G401 (cell line): ENCODE measurements at regions not wholly inside any gene's neighbourhood (a gene's known extent, or its start where the extent isn't known, plus 50 kb on each side); places are given as distances from the start of the nearest gene placed in this dataset.

Experiments used
- DNase-seq: peaks from one replicate; pipeline ENCODE4 v3.0.0-alpha.2; 2015; ENCODE audit warnings: low spot score
- in situ Hi-C: cut with HindIII; loops from 2 replicates; pipeline ENCODE4 v1.10.0; 2016; ENCODE audit warnings: low sequenced_read_pairs, mixed read lengths

- in situ Hi-C loops, result no loop called here
Measured at GRCh38 chr14:22071006-22071405, 397.4 kb upstream of the OR4E1 start.

GRCh38 chr14:22070119-22070982 lies 396.7 kb upstream of the OR4E1 start:
- DNase-seq, result no peak
- in situ Hi-C loops, result no loop called here

More at GRCh38 chr14:22071006-22071405, 397.4 kb upstream of the OR4E1 start:
- DNase-seq, result no peak

GRCh38 chr14:22065347-22065746 lies 391.7 kb upstream of the OR4E1 start:
- in situ Hi-C loops, result no loop called here
- DNase-seq, result no peak

GRCh38 chr14:22059201-22059600 lies 385.6 kb upstream of the OR4E1 start:
- in situ Hi-C loops, result no loop called here
- DNase-seq, result no peak

- no peak for DNase-seq
- in situ Hi-C loops, result no loop called here
Measured at GRCh38 chr14:22052795-22053194, 379.2 kb upstream of the OR4E1 start.

- peak; percentile 5 for DNase-seq
- in situ Hi-C loops, result no loop called here
Measured at GRCh38 chr14:22047115-22047514, 373.5 kb upstream of the OR4E1 start.

GRCh38 chr14:22046063-22046462 lies 372.4 kb upstream of the OR4E1 start:
- in situ Hi-C loops, result no loop called here
- DNase-seq, result no peak

- in situ Hi-C loops, result no loop called here
Measured at GRCh38 chr14:22044193-22044592, 370.6 kb upstream of the OR4E1 start.

GRCh38 chr14:22040781-22041125 lies 367.1 kb upstream of the OR4E1 start:
- in situ Hi-C loops, result no loop called here
- no peak for DNase-seq

More at GRCh38 chr14:22044193-22044592, 370.6 kb upstream of the OR4E1 start:
- no peak for DNase-seq

GRCh38 chr14:22039938-22040780 lies 366.5 kb upstream of the OR4E1 start:
- in situ Hi-C loops, result no loop called here

GRCh38 chr14:22036541-22037239 lies 363.1 kb upstream of the OR4E1 start:
- in situ Hi-C loops, result no loop called here
- DNase-seq, result no peak

More at GRCh38 chr14:22039938-22040780, 366.5 kb upstream of the OR4E1 start:
- no peak for DNase-seq

- in situ Hi-C loops, result no loop called here
Measured at GRCh38 chr14:22026527-22026926, 352.9 kb upstream of the OR4E1 start.

GRCh38 chr14:22025879-22026278 lies 352.3 kb upstream of the OR4E1 start:
- no peak for DNase-seq
- in situ Hi-C loops, result no loop called here

More at GRCh38 chr14:22026527-22026926, 352.9 kb upstream of the OR4E1 start:
- DNase-seq, result no peak

GRCh38 chr14:22024137-22024536 lies 350.5 kb upstream of the OR4E1 start:
- in situ Hi-C loops, result no loop called here
- DNase-seq, result no peak

GRCh38 chr14:22018890-22019289 lies 345.3 kb upstream of the OR4E1 start:
- no peak for DNase-seq
- in situ Hi-C loops, result no loop called here

GRCh38 chr14:22012452-22012851 lies 338.8 kb upstream of the OR4E1 start:
- in situ Hi-C loops, result no loop called here
- no peak for DNase-seq

GRCh38 chr14:22011253-22011642 lies 337.6 kb upstream of the OR4E1 start:
- in situ Hi-C loops, result no loop called here
- no peak for DNase-seq

GRCh38 chr14:22010545-22011252 lies 337.1 kb upstream of the OR4E1 start:
- no peak for DNase-seq
- in situ Hi-C loops, result no loop called here

- DNase-seq, result no peak
- in situ Hi-C loops, result no loop called here
Measured at GRCh38 chr14:22008766-22009165, 335.1 kb upstream of the OR4E1 start.
